Thoracic aorta (tissue), 2 donors: ENCODE measurements at regions not wholly inside any gene's neighbourhood (a gene's known extent, or its start where the extent isn't known, plus 50 kb on each side); places are given as distances from the start of the nearest gene placed in this dataset.

Experiments
- ATAC-seq: fragments of 150-250 bp; one replicate; pipeline ENCODE4 v1.8.0; 2017; ENCODE audit warnings: low read depth; ENCODE audit not compliant: insufficient number of reproducible peaks, low FRiP score
- DNase-seq: peaks from one replicate; pipeline ENCODE4 v3.0.0-alpha.2; 2020; ENCODE audit warnings: low spot score
- H3K27ac ChIP-seq, 2 donors: fragments of 200-600 bp; sonication (generic); 1 replicate in 1 of 2; 2 replicates in 1 of 2; pipeline ENCODE4 v1.5.1; 2016; ENCODE audit warnings: mild to moderate bottlenecking in 2 of 2, moderate library complexity in 2 of 2
- H3K27me3 ChIP-seq: fragments of 200-600 bp; sonication (generic); replicated peaks from 2 replicates; pipeline ENCODE4 v1.6.0; 2016; ENCODE audit warnings: mild to moderate bottlenecking; ENCODE audit not compliant: insufficient read depth
- H3K36me3 ChIP-seq: fragments of 200-600 bp; sonication (generic); one replicate; pipeline ENCODE4 v1.5.1; 2016
- H3K4me1 ChIP-seq, 2 donors: fragments of 200-600 bp; sonication (generic); 1 replicate in 1 of 2; 2 replicates in 1 of 2; pipeline versions ENCODE4 v1.5.1 to v1.6.0; 2016; ENCODE audit warnings: low read depth in 2 of 2, mild to moderate bottlenecking in 1 of 2; ENCODE audit not compliant: control insufficient read depth in 1 of 2
- H3K4me3 ChIP-seq: fragments of 200-600 bp; sonication (generic); 2 replicates; pipeline ENCODE4 v1.5.1; 2016; ENCODE audit warnings: mild to moderate bottlenecking
- H3K9me3 ChIP-seq: fragments of 200-600 bp; sonication (generic); 2 replicates; pipeline ENCODE4 v1.5.1; 2016
- TF ChIP-seq, protein P1 (sequence below): fragments of 200-600 bp; sonication (generic); IDR thresholded peaks from one replicate; pipeline ENCODE4 v1.5.1; 2019; ENCODE audit warnings: antibody characterized with exemption

DNA sequence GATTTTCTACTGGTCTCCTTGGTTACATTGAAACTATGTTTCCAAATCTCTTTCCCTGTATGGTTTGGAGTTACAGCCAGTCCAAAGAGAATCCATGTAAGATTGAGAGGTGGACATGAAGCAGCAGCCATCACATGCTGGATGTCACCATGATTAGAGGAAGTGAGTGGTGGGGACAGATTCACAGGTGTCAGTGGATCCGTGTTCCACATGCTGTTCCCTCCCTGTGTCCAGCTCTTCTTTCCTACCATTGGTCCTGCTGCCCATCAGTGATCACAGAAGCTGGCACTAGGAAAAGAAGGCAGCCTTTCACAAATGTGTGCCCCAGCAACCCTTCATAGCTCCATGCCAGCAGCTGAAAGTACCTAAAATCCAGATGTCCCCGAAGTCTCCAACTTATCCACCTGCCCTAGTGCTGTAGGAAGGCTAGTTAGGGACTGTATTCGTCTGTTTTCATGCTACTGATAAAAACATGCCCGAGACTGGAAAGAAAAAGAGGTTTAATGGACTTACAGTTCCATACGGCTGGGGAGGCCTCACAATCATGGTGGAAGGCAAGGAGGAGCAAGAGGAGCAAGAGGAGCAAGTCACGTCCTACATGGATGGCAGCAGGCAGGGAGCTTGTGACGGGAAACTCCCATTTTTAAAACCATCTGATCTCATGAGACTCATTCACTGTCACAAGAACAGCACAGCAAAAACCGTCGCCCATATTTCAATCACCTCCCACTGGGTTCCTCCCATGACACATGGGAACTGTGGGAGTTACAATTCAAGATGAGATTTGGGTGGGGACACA lies 207.5 kb downstream of the INSIG2 start:
- Histone ChIP-seq H3K27ac (no peak overlapping the region), H3K4me1 (no peaks in the 10 kb centered on the region), H3K27me3 (no peaks in the 10 kb centered on the region), H3K36me3 (no peaks in the 10 kb centered on the region), H3K4me3 (no peak overlapping the region), H3K9me3 (no peaks in the 10 kb centered on the region)
- TF ChIP-seq, protein P1, sequence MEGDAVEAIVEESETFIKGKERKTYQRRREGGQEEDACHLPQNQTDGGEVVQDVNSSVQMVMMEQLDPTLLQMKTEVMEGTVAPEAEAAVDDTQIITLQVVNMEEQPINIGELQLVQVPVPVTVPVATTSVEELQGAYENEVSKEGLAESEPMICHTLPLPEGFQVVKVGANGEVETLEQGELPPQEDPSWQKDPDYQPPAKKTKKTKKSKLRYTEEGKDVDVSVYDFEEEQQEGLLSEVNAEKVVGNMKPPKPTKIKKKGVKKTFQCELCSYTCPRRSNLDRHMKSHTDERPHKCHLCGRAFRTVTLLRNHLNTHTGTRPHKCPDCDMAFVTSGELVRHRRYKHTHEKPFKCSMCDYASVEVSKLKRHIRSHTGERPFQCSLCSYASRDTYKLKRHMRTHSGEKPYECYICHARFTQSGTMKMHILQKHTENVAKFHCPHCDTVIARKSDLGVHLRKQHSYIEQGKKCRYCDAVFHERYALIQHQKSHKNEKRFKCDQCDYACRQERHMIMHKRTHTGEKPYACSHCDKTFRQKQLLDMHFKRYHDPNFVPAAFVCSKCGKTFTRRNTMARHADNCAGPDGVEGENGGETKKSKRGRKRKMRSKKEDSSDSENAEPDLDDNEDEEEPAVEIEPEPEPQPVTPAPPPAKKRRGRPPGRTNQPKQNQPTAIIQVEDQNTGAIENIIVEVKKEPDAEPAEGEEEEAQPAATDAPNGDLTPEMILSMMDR = no peak
- ATAC-seq (no peak), DNase-seq (no peak)

GRCh38 chr2:118294063-118294462 lies 205.8 kb downstream of the INSIG2 start:
- ATAC-seq (no peak), DNase-seq (no peak)
- TF ChIP-seq, protein P1 = no peak
- Histone ChIP-seq H3K4me1 (no peaks in the 10 kb centered on the region), H3K9me3 (no peaks in the 10 kb centered on the region), H3K36me3 (no peaks in the 10 kb centered on the region), H3K4me3 (no peak overlapping the region), H3K27ac (no peak overlapping the region), H3K27me3 (no peaks in the 10 kb centered on the region)

DNA sequence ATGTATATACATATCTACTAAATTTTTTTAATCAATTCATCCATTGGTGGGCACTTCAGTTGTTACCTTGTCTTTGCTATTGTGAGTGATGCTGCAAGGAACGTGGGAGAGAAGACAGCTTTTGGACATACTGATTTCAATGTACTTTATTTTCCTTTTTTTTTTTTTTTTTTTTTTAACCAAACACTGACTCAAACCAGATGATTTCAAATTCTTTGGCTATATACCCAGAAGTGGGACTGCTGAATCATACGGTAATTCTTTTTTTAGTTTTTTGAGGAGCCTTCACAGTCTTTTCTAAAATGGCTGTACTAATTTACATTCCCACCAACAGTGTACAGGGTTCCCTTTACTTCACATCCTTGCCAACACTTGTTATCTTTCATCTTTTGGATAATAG lies 204.7 kb downstream of the INSIG2 start:
- DNase-seq (no peak), ATAC-seq (no peak)
- Histone ChIP-seq H3K4me1 (no peaks in the 10 kb centered on the region), H3K9me3 (no peaks in the 10 kb centered on the region), H3K27me3 (no peaks in the 10 kb centered on the region), H3K27ac (no peak overlapping the region), H3K36me3 (no peaks in the 10 kb centered on the region), H3K4me3 (no peak overlapping the region)
- TF ChIP-seq, protein P1 = no peak

DNA sequence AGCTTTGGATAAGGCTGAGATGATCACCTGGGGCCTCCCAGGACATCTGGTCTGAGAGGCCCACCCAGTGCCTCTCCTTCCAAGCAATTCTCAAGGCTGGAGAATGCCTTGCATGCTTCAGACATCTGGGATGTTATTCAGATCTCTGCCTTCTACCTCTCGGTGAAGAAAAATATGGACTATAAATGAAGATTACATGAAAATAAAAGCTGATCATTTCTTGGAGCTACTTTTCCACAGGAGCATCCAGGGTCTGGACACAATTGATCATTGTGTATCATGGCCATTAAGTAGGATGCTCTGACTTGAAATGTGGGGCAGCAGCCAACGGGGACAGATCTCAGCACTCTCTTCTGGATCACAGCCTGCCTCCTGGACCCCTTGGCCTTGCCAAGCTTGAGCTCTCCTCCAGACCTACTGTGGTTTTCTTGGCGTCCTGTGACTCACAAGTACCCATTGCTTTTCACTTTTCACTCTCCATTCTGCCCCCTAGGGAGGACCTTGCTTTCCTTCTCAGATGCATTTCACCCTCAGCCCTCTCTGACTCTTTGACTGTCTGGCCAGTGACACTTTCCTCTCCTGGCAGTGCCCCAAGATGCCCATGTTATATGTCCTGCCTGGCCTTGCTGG lies 203.1 kb downstream of the INSIG2 start:
- no peak for ATAC-seq
- Histone ChIP-seq H3K36me3 (no peaks in the 10 kb centered on the region), H3K4me1 (no peaks in the 10 kb centered on the region), H3K27me3 (no peaks in the 10 kb centered on the region), H3K27ac (no peak overlapping the region), H3K4me3 (no peak overlapping the region), H3K9me3 (no peaks in the 10 kb centered on the region)
- TF ChIP-seq, protein P1 = no peak
- no peak for DNase-seq

- TF ChIP-seq, protein P1 = no peak
- Histone ChIP-seq H3K4me3 (no peak overlapping the region), H3K9me3 (no peaks in the 10 kb centered on the region), H3K27ac (no peak overlapping the region), H3K27me3 (no peaks in the 10 kb centered on the region), H3K36me3 (no peaks in the 10 kb centered on the region), H3K4me1 (no peaks in the 10 kb centered on the region)
- ATAC-seq (no peak), DNase-seq (no peak)
Observed at GRCh38 chr2:118290411-118291250, 202.4 kb downstream of the INSIG2 start.
